HG03432 (cell line): ENCODE measurements at regions not wholly inside any gene's neighbourhood (a gene's known extent, or its start where the extent isn't known, plus 50 kb on each side); places are given as distances from the start of the nearest gene placed in this dataset.
"Not testable (repeated sequence)": the region's sequence is repeated elsewhere in the genome, so short reads cannot be mapped to it uniquely, and the experiment has no call there.

Source experiments
- ATAC-seq: cut with Tn5 transposase; IDR thresholded peaks from one replicate; pipeline ENCODE4 v1.9.1; 2021; ENCODE audit warnings: mild to moderate bottlenecking, moderate library complexity; ENCODE audit not compliant: unreplicated experiment

DNA sequence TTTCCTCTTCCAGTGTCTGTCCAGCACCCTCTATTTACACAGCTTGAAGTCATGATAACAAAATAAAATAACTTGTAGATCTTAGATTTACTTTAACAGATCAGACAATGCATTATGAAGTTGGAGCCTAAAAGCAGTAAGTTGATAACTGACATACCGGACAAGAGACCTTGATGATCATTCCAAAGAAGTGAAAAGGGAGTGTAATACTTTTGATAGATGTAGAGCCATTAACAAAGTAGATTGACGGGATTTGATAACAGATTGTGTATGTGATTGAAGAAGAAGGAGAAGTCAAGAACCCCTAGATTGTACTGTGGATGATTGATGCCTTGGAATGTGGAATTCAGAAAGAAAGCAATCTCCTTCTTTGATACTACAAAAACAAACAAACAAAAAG, 403.8 kb upstream of the MGAT4C start:
- ATAC-seq: no peak

DNA sequence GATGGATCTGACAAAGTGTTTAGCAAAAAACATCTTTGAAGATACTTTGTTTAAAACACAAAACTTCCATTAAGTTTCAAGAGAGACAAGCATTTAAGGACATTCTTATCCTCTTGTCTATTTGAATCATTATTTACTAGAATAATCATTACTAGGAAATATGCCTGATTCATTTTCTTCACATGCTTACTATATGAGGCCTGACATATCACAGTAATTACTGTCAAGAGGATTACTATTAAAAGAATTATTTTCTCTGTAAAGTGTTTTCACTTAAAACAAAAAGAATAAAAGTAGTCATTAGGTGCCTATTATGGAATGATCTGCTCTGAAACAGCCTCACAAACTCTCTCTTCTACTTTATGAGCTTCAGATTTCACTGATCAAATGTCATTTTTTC, 402.1 kb upstream of the MGAT4C start:
- no peak for ATAC-seq

DNA sequence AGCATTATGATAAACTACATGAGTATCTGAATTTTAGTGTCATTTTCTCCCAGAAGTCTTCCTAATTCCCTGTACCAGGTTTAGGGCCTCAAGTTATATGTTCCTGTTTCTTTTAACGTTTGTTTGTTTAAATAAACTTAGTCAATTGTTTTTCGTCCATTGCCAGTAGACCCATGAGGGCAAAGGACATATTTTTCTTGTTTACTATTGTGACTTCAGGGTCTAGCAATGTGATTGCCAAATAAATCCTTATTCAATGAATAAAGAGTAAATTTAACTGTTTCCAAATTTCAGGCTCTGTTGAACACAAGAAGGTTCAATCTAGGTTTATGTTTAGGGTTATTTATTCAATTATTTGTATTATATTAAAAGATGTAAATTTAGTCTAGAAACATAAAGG, 391.6 kb upstream of the MGAT4C start:
- no peak for ATAC-seq

DNA sequence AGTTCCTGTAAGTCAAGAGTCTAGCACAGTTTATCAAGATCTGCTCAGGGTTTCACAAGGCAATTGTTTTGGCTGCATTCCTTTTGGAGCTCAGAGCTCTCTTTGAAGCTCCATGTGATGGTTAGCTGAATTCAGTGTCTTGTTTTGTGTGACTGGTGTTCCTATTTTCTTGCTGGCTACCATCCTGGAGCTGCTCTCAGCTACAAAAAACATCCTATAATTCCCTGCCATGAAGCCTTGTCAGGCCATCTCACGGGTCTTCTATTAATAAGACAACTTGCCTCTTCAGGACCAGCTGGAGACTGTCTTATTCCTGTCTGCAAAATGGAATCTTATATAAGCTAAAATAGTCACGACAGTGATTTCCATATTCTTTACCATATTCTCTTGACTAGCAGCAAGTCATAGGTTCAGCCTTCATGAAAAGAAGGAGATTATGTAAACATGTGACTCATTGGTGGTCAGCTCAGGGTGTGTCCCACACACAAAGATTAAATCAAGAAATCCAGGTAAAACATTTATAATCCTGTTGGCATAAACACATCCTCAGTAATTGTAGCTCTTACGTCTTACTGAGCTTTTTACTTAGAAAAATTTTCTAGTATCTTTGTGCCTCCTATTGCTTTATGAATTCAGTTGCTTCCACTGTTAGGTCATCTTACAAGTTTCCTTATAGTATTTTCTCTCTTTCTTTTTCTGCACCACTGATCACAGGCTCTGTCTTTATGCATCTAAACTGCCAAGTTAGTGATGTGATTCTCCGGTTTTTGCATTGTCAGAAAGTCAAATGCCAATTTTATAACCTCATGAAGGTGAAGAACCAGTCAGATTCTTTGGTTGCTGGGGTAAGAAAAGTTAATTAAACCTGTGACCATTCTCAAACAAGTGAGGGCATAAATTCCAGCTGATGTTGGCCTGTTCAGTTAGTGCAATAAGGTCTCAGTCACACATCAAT, 378.5 kb upstream of the MGAT4C start:
- ATAC-seq: no peak

DNA sequence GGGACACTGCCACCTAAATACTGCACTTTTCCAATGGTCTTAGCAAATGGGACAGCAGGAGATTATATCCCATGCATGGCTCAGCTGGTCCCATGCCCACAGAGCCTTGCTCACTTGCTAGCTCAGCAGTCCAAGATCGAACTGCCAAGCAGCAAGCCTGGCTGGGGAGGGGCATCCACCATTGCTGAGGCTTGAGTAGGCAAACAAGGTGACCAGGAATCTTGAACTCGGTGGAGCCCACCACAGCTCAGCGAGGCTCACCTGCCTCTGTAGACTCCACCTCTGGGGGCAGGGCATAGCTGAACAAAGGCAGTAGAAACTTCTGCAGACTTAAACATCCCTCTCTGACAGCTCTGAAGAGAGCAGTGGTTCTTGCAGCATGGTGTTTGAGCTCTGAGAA, 370.8 kb upstream of the MGAT4C start:
- no peak for ATAC-seq

DNA sequence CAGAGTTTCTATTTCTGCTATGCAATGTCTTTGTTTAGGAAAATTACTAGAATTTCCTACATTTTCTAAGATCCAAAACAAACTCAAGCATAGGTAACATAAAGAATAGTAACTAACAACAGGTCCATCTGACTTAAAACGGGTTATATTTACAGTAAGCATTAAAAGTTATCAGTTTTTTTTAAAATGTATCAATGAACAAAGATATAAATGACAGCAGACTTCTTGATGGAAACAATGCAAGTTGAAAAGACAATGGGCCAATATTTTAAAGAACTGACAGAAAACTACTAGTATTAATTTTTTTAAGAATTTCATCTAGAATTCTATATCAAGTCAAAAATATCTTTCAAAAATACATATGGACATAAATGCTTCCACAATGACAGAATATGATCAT, 367.1 kb upstream of the MGAT4C start:
- ATAC-seq: no peak

DNA sequence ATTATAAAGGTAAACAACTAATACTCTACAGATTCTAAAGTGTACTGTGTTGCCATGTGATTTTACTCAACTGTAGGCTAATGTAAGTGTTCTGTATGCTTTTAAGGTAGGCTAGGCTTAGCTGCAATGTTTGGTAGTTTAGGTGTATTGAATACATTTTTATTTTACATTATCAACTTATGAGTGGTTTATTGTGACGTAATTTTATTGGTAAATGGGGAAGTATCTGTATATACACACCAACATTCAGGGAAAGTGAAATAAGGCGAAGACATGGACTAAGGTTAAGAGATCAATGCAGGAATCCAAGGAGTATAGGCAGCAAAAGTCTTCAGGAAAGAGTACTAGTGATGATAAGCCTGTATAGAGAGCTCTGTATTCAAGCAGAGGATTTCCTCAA, 365.8 kb upstream of the MGAT4C start:
- ATAC-seq: no peak

DNA sequence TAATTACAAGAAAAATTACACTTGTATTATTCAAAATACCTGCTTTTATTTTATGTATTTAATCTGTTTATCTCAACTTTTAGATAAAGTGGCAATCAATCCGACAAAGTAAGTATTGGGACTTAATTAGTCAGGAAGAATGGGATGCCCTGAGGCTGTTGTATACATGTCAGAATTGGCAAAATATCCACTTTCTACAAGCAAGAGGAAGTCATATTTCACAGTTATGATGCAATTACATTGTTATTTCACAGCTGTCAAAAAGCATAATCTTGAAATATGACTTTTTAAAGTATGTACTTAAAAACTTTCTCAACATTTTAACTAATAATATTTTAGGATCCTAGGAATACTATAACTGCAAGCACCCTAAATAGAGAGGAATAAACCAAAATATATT, 357.1 kb upstream of the MGAT4C start:
- no peak for ATAC-seq

DNA sequence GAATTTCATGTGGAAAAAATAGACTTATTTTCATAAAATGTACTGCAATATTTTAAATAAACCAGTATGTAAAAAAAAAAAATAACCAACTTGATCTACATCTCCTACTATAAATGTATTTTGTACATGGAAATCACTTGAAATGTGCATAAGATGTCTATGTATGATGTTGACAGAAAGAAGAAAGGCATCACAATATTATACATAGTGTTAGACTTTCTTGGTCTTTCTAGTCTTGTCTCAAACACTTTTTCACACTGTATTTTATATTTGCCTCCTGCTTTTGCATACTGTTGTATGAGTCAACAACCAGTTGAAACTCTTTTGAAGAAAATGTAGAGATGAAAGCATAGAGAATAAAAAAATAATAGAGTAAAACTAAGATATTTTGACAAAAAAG, 352.4 kb upstream of the MGAT4C start:
- no peak for ATAC-seq

DNA sequence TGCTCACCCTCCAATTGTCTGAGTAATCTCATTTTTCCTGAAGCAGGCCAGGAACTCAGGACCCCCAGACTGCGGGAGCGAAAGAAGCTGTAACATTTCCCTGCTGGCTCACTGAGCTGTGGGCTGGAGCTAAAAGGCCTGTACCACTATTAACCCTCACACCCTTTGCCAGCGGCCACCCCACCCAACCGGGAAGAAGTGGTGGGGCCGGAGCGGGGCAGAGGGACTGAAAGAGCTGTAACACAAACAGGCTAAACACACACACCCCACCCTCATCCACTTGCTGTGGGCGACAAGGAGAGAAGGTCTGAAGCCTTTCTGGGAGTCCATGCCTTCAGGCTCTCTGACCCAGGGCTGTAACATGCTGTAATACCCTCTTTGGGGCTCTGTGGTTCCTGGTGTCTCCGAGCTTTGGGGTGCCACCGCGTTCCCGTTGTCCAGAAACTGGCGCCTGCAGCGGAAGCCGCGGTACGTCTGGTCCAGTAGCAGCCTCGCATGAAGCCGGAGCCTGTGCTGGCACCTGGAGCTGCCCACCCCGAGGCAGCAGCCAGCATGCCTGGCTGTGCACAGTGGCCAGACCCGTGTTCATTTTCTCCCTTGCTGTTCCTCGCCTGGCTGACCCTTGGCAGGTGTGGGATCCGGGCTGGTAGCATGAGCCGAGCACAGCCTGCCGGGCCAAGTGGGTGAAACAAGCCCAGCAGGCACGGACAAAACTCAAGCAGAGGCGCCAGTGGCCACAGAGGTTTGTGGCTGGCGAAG, 345.5 kb upstream of the MGAT4C start:
- ATAC-seq: no peak

DNA sequence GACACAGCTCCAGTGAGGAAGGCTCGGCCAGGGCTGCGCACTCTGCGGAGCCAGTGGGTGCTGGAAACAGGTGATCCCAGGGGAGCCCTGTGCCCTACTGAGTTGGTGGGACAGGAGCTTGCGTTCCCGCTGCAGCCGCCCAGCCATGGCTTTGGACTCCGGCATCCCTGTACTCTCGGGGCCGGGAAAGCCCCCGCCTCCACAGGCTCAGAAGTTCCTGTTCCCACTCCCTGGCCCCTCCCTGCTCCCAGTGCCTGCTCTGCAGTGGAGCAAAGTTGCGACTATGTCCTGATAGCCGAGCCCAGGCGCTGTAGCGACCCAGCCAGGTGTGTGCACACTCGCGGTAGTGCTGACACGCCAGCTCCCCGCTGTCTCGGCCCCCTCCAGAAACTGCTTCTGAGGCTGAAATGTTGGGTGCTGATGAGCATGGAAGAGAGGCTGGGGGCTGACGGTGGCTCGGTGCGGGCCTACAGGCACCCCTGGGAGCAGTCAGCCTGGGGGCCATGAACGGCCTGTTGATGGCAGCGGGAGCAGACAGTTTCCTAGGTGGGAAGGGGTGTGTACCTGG, 344.6 kb upstream of the MGAT4C start:
- ATAC-seq: no peak

DNA sequence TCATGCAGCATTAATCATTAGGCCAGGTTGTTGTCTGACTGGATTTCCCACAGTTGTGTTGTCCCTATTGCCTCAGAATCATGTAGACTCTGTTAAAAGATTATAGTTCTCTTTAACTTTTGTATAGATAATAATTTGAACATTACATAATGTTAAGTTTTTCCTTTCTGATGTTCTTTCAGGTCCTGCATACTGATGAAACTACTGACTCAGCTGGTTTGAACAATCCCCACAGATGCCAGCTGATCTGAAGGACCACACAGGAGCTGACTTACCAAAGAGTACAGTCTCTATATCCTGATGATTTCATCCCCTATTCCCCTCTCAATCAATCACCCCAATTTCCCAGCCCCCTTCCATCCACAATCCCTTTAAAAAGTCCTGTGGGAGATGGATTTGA, 341.2 kb upstream of the MGAT4C start:
- ATAC-seq: no peak

DNA sequence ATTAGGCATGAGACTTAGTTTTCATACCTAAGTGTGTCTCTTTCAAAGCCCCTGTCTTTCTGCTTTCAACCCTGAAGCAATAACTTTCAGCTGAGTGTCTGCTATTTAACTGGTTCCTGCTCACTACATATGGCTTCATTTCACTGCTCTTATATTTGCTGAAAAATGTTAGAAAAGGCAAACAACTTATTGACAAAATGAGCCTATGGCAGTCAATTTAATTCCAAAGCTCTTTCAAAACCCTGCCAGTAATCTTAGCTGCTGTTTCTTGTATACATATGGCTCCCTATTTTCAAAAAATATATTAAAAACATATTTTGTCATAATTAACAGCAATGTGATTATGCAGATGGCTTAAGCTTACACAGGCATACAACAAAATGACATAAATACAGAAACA, 334.1 kb upstream of the MGAT4C start:
- ATAC-seq: no peak

DNA sequence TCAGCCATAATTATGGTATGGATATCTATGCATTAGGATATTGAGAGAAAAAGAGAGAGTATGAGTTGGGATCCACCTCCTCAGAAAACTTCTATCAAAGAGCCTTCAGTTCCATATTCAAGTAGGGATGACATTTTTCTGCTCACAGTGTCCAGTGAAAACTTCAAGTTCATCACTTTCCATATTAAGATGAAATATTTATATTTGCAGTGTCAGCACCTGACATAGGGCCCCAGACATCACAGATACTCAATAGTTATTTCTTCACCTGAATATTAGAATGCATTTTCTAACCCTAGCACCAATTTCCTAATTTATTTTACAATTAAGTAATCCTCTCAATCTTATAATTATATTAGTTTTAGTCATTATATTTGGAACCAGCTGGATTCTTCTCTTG, 318.0 kb upstream of the MGAT4C start:
- ATAC-seq: no peak

DNA sequence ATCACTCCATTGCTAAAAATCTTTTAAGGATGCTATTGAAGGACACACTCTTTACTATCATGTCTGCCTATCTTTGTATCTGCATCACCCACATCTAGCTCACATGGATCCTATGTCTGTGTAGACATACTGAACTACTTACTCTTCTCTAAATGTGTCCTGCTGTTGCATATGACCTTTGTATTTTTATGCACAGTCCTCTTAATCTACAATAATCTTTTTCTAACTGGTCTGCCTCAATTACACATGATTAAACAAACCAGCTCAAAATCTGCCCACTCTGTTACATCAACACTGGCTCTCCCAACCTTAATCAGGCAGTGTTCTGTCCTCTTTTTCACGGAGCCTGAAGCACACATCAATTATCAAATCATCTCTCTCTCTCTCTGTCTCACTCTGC, 316.3 kb upstream of the MGAT4C start:
- ATAC-seq: no peak

DNA sequence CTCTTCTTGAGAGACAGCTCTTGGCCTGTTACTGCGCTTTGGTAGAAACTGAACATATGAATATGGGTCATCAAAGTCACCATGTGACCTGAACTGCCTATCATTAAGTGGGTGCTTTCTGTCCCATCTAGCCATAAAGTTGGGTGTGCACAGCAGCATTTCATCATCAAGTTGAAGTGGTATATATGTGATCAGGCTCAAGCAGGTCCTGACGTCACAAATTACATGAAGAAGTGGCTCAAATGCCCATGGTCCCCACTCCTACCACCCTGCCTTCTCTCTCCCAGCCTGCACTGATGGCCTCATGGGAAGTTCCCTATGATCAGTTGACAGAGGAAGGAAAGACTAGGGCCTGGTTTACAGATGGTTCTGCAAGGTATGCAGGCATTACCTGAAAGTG, 308.8 kb upstream of the MGAT4C start:
- no peak for ATAC-seq

DNA sequence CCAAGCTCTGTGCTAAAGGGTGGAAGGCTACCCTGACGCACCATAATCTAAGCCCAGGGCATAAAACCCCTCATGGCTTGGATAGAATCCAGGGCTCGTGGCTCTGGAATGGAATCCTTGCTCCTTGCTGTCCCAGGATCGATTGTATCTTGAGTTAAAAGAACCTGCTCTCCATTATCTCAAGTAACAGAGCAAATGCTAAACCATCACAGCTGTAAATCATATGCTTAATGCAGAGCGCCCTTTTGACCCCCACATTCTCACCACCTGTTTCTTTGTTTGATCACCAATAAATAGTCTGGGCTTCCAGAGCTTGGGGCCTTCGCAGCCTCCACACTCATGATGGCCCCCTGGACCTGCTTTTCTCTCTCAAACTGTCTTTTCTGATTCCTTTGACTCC, 299.3 kb upstream of the MGAT4C start:
- ATAC-seq: not testable (repeated sequence)

DNA sequence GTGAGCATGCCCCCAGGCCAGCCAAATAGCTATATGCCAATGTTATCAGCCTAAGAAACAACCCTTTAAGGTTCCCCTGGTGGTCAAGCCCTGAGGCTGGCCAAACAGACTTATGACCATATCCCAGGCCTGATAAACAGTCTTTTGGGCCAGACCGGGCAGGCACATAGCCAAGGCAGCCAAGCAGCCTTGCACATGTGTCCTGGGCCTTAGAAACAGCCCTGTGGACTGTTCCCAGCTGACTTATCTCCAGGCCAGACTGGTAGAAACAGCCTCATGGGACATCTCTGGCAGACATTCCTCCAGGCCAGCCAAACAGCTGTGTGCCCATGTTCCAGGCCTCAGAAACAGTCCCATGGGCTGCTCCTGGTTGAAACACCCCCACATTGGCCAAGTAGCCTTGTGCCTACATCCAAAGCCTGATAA, 295.0 kb upstream of the MGAT4C start:
- no peak for ATAC-seq

DNA sequence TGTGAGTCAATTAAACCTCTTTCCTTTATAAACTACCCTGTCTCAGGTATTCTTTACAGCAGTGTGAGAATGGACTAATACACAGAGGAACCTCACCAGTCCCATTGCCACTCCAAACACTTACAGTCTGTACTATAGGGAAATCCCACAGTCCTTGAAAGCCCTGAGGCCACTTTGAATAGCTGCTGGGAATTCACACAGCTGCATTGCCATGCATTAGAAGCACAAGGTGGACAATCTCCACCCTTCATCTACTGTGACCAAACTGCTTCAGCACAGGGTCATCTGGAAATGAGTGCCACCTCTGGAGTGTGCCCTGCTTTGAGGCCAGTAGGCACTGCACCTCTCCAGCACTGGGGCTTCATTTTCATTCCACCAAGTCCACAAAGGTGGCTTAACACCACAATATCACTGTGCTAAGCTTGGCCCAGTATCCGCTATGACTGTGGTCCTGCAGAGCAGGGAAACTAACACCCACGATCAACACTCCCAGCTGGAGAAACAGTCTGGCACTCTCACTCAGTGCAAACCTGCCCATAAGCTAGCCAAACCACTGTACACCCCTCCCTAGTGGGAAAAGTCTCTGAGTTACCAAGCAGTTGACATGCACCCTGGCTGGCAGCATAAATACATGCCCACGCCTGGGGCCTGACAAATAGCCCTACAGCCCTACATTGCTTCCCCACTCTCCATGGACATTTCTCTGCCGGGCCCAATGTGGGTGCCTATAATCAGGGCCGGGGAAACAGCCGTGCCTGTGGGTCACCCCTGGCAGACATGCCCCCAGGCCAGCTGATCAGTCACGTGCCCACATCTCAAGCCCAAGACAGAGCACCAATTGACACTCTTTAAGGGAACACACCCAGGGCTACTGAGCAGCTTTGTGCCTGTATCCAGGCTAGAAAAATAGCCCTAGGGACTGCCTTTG, 294.3 kb upstream of the MGAT4C start:
- ATAC-seq: no peak

DNA sequence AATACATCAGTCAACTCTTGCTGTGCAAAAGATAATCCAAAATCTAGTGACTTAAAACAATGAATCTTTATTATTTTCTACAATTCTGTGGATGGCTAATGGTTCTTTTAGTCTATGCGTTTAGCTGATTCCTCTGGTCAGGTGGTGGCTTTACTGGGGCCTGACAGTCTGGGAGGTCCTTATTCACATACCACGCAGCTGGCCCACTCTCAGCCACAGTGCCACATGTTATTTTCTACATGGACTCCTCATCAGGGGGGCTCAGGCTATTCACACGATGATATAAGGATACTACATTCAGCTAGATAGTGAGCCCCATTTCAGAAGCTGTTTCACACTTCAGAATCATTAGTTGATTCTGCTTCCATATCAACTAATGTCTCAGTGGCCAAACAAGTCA, 287.5 kb upstream of the MGAT4C start:
- ATAC-seq: no peak
